ENCODE measurements at regions not wholly inside any gene's neighbourhood (a gene's known extent, or its start where the extent isn't known, plus 50 kb on each side); places are given as distances from the start of the nearest gene placed in this dataset.

- Histone ChIP-seq H3K4me3 (no peak overlapping the region), H3K27ac (peak overlapping the region; percentile 29 to 31), H3K9me3 (no peaks in the 10 kb centered on the region), H3K4me1 (peaks cover 3 to 47% of the 10 kb centered on the region in 2 donors), H3K36me3 (no peaks in the 10 kb centered on the region), H3K27me3 (no peaks in the 10 kb centered on the region)
- DNase-seq (ENCODE audit: low spot score): no peak
- no peak for TF ChIP-seq CTCF (IDR thresholded peaks at IDR 0.05)
Observed at GRCh38 chr6:44044154-44044539, 83.1 kb downstream of the MRPL14 start.

GRCh38 chr6:44043479-44044153 is 83.6 kb downstream of the MRPL14 start:
- Histone ChIP-seq H3K4me3 (no peak overlapping the region), H3K27me3 (no peaks in the 10 kb centered on the region), H3K36me3 (no peaks in the 10 kb centered on the region), H3K9me3 (no peaks in the 10 kb centered on the region), H3K4me1 (peaks cover 3 to 41% of the 10 kb centered on the region in 2 donors), H3K27ac (peak overlapping the region; percentile 29 to 31)
- no peak for DNase-seq (ENCODE audit: low spot score)
- no peak for TF ChIP-seq CTCF (IDR thresholded peaks at IDR 0.05)

GRCh38 chr6:44042989-44043478 is 84.2 kb downstream of the MRPL14 start:
- no peak for TF ChIP-seq CTCF (IDR thresholded peaks at IDR 0.05)
- H3K9me3 ChIP-seq: no peaks in the 10 kb centered on the region
- peaks cover 3 to 40% of the 10 kb centered on the region in 2 donors for H3K4me1 ChIP-seq
- peak overlapping the region in 1 of 2 donors; percentile 31 for H3K27ac ChIP-seq
- no peak for DNase-seq (ENCODE audit: low spot score)
- H3K36me3 ChIP-seq: no peaks in the 10 kb centered on the region
- H3K27me3 ChIP-seq: no peaks in the 10 kb centered on the region
- H3K4me3 ChIP-seq: no peak overlapping the region

- no peak for TF ChIP-seq CTCF (IDR thresholded peaks at IDR 0.05)
- no peaks in the 10 kb centered on the region for H3K9me3 ChIP-seq
- no peaks in the 10 kb centered on the region for H3K36me3 ChIP-seq
- no peaks in the 10 kb centered on the region for H3K27me3 ChIP-seq
- H3K4me1 ChIP-seq: peaks cover 3 to 37% of the 10 kb centered on the region in 2 donors
- no peak overlapping the region for H3K4me3 ChIP-seq
- H3K27ac ChIP-seq: peak overlapping the region in 1 of 2 donors; percentile 7
- DNase-seq (ENCODE audit: low spot score): no peak
Observed at GRCh38 chr6:44042261-44042988, 84.8 kb downstream of the MRPL14 start.

GRCh38 chr6:44041461-44042260 is 85.6 kb downstream of the MRPL14 start:
- Histone ChIP-seq H3K27me3 (no peaks in the 10 kb centered on the region), H3K4me3 (no peak overlapping the region), H3K9me3 (no peaks in the 10 kb centered on the region), H3K27ac (no peak overlapping the region), H3K4me1 (peaks cover 3 to 34% of the 10 kb centered on the region in 2 donors), H3K36me3 (no peaks in the 10 kb centered on the region)
- no peak for DNase-seq (ENCODE audit: low spot score)
- no peak for TF ChIP-seq CTCF (IDR thresholded peaks at IDR 0.05)
